Stomach smooth muscle (tissue), 2 donors: ENCODE measurements at regions not wholly inside any gene's neighbourhood (a gene's known extent, or its start where the extent isn't known, plus 50 kb on each side); places are given as distances from the start of the nearest gene placed in this dataset.

Experiments used
- H3K27ac ChIP-seq: one replicate; pipeline ENCODE4 v1.7.0; 2013; ENCODE audit warnings: mild to moderate bottlenecking, low read length, inconsistent platforms
- H3K27me3 ChIP-seq, 2 donors: one replicate each; pipeline ENCODE4 v1.7.0; 2013; ENCODE audit warnings: low read length in 2 of 2; ENCODE audit not compliant: insufficient read depth in 2 of 2, control insufficient read depth in 1 of 2
- H3K36me3 ChIP-seq, 2 donors: one replicate each; pipeline ENCODE4 v1.7.0; 2013; ENCODE audit warnings: low read length in 2 of 2; ENCODE audit not compliant: control insufficient read depth in 2 of 2, insufficient read depth in 2 of 2
- H3K4me1 ChIP-seq: one replicate; pipeline ENCODE4 v1.7.0; 2013; ENCODE audit warnings: low read length; ENCODE audit not compliant: control insufficient read depth, insufficient read depth
- H3K4me3 ChIP-seq, 2 donors: one replicate each; pipeline ENCODE4 v1.7.0; 2013; ENCODE audit warnings: low read length in 2 of 2
- H3K9ac ChIP-seq, 2 donors: one replicate each; pipeline ENCODE4 v1.7.0; 2013; ENCODE audit warnings: low read length in 2 of 2, mild to moderate bottlenecking in 1 of 2
- H3K9me3 ChIP-seq, 2 donors: one replicate each; pipeline ENCODE4 v1.7.0; 2013; ENCODE audit warnings: low read length in 2 of 2; ENCODE audit not compliant: control insufficient read depth in 2 of 2
- donor health status: healthy.
- donor health status: Pancreatic carcinoma.

- Histone ChIP-seq H3K9me3 (no peaks in the 10 kb centered on the region), H3K27me3 (peaks cover 4% of the 10 kb centered on the region in 2 donors), H3K27ac (no peak overlapping the region), H3K4me3 (no peak overlapping the region), H3K4me1 (no peaks in the 10 kb centered on the region), H3K9ac (no peak overlapping the region), H3K36me3 (no peaks in the 10 kb centered on the region)
Observed at GRCh38 chr19:29085630-29086029, 127.3 kb downstream of the UQCRFS1 start.

GRCh38 chr19:29085206-29085605 is 127.7 kb downstream of the UQCRFS1 start:
- Histone ChIP-seq H3K4me1 (no peaks in the 10 kb centered on the region), H3K9me3 (no peaks in the 10 kb centered on the region), H3K4me3 (no peak overlapping the region), H3K27me3 (peaks cover 4% of the 10 kb centered on the region in 2 donors), H3K9ac (no peak overlapping the region), H3K27ac (no peak overlapping the region), H3K36me3 (no peaks in the 10 kb centered on the region)

GRCh38 chr19:29084266-29084665 is 128.7 kb downstream of the UQCRFS1 start:
- Histone ChIP-seq H3K36me3 (no peaks in the 10 kb centered on the region), H3K9me3 (no peaks in the 10 kb centered on the region), H3K27me3 (peaks cover 4% of the 10 kb centered on the region in 2 donors), H3K4me3 (no peak overlapping the region), H3K9ac (no peak overlapping the region), H3K4me1 (no peaks in the 10 kb centered on the region), H3K27ac (no peak overlapping the region)

- peaks cover 4% of the 10 kb centered on the region in 2 donors for H3K27me3 ChIP-seq
- no peak overlapping the region for H3K27ac ChIP-seq
- H3K4me1 ChIP-seq: no peaks in the 10 kb centered on the region
- no peaks in the 10 kb centered on the region for H3K9me3 ChIP-seq
- H3K4me3 ChIP-seq: no peak overlapping the region
- no peak overlapping the region for H3K9ac ChIP-seq
- no peaks in the 10 kb centered on the region for H3K36me3 ChIP-seq
Observed at GRCh38 chr19:29083863-29084262, 129.1 kb downstream of the UQCRFS1 start.

- no peaks in the 10 kb centered on the region for H3K4me1 ChIP-seq
- H3K4me3 ChIP-seq: no peak overlapping the region
- peaks cover 0 to 4% of the 10 kb centered on the region in 2 donors for H3K27me3 ChIP-seq
- no peak overlapping the region for H3K27ac ChIP-seq
- H3K9me3 ChIP-seq: no peaks in the 10 kb centered on the region
- H3K9ac ChIP-seq: no peak overlapping the region
- no peaks in the 10 kb centered on the region for H3K36me3 ChIP-seq
Observed at GRCh38 chr19:29079356-29080032, 133.5 kb downstream of the UQCRFS1 start.

- H3K4me3 ChIP-seq: no peak overlapping the region
- H3K9ac ChIP-seq: no peak overlapping the region
- no peak overlapping the region for H3K27ac ChIP-seq
- H3K36me3 ChIP-seq: no peaks in the 10 kb centered on the region
- H3K27me3 ChIP-seq: peaks cover 0 to 4% of the 10 kb centered on the region in 2 donors
- no peaks in the 10 kb centered on the region for H3K4me1 ChIP-seq
- H3K9me3 ChIP-seq: no peaks in the 10 kb centered on the region
Observed at GRCh38 chr19:29076963-29077362, 136.0 kb downstream of the UQCRFS1 start.

GRCh38 chr19:29076161-29076560 is 136.8 kb downstream of the UQCRFS1 start:
- Histone ChIP-seq H3K4me1 (no peaks in the 10 kb centered on the region), H3K27me3 (peaks cover 0 to under 1% of the 10 kb centered on the region in 2 donors), H3K4me3 (no peak overlapping the region), H3K9me3 (no peaks in the 10 kb centered on the region), H3K27ac (no peak overlapping the region), H3K9ac (no peak overlapping the region), H3K36me3 (no peaks in the 10 kb centered on the region)

- no peaks in the 10 kb centered on the region for H3K36me3 ChIP-seq
- no peaks in the 10 kb centered on the region for H3K9me3 ChIP-seq
Observed at GRCh38 chr19:29075149-29075548, 137.8 kb downstream of the UQCRFS1 start.

GRCh38 chr19:29074579-29074978 is 138.4 kb downstream of the UQCRFS1 start:
- no peak overlapping the region for H3K4me3 ChIP-seq
- H3K36me3 ChIP-seq: no peaks in the 10 kb centered on the region
- no peak overlapping the region for H3K27ac ChIP-seq
- no peaks in the 10 kb centered on the region for H3K4me1 ChIP-seq
- no peaks in the 10 kb centered on the region for H3K9me3 ChIP-seq
- no peaks in the 10 kb centered on the region for H3K27me3 ChIP-seq
- no peak overlapping the region for H3K9ac ChIP-seq

More at GRCh38 chr19:29075149-29075548, 137.8 kb downstream of the UQCRFS1 start:
- Histone ChIP-seq H3K27ac (no peak overlapping the region), H3K27me3 (no peaks in the 10 kb centered on the region), H3K9ac (no peak overlapping the region), H3K4me1 (no peaks in the 10 kb centered on the region), H3K4me3 (no peak overlapping the region)

GRCh38 chr19:29067831-29068230 is 145.1 kb downstream of the UQCRFS1 start:
- Histone ChIP-seq H3K36me3 (no peaks in the 10 kb centered on the region), H3K4me1 (no peaks in the 10 kb centered on the region), H3K4me3 (no peak overlapping the region), H3K9ac (no peak overlapping the region), H3K27ac (no peak overlapping the region), H3K27me3 (no peaks in the 10 kb centered on the region), H3K9me3 (no peaks in the 10 kb centered on the region)
